Skin epidermis (tissue), 12 donors: ENCODE measurements at regions not wholly inside any gene's neighbourhood (a gene's known extent, or its start where the extent isn't known, plus 50 kb on each side); places are given as distances from the start of the nearest gene placed in this dataset.

Experiments
- H3K27ac ChIP-seq, 21 experiments: fragments of 200-600 bp; sonication (generic) in 11 of 21; one replicate each; pipeline ENCODE4 v1.5.0; 2020; ENCODE audit warnings: mild to moderate bottlenecking in 3 of 21, inconsistent platforms in 2 of 21, moderate library complexity in 2 of 21
- H3K4me3 ChIP-seq, 7 experiments: fragments of 200-600 bp; sonication (generic) in 2 of 7; one replicate each; pipeline ENCODE4 v1.5.0; 2020; ENCODE audit warnings: inconsistent platforms in 2 of 7, mild to moderate bottlenecking in 2 of 7, moderate library complexity in 1 of 7

- no peak overlapping the region for H3K4me3 ChIP-seq
- H3K27ac ChIP-seq, result no peak overlapping the region
Observed at GRCh38 chr4:182137343-182137742, 105.9 kb upstream of the TENM3 start.

GRCh38 chr4:182139491-182139890 lies 103.7 kb upstream of the TENM3 start:
- Histone ChIP-seq H3K4me3 (no peak overlapping the region), H3K27ac (no peak overlapping the region)

- no peak overlapping the region for H3K4me3 ChIP-seq
- no peak overlapping the region for H3K27ac ChIP-seq
Observed at GRCh38 chr4:182140547-182140946, 102.7 kb upstream of the TENM3 start.

- H3K4me3 ChIP-seq, result no peak overlapping the region
- no peak overlapping the region for H3K27ac ChIP-seq
Observed at GRCh38 chr4:182141061-182141460, 102.1 kb upstream of the TENM3 start.

GRCh38 chr4:182142176-182143085 lies 100.8 kb upstream of the TENM3 start:
- Histone ChIP-seq H3K27ac (no peak overlapping the region), H3K4me3 (peak overlapping the region; percentile 41 to 68 (median 47))

GRCh38 chr4:182143086-182143821 lies 99.9 kb upstream of the TENM3 start:
- H3K27ac ChIP-seq, result peak overlapping the region in 5 of 21 experiments; percentile 11 to 78 (median 43)
- H3K4me3 ChIP-seq, result peak overlapping the region; percentile 41 to 68 (median 47)

GRCh38 chr4:182143822-182144625 lies 99.2 kb upstream of the TENM3 start:
- peak overlapping the region; percentile 41 to 68 (median 47) for H3K4me3 ChIP-seq
- H3K27ac ChIP-seq, result peak overlapping the region in 11 of 21 experiments; percentile 20 to 78 (median 58)

- Histone ChIP-seq H3K27ac (peak overlapping the region in 8 of 21 experiments; percentile 37 to 75 (median 60)), H3K4me3 (peak overlapping the region; percentile 41 to 68 (median 47))
Observed at GRCh38 chr4:182144626-182145333, 98.4 kb upstream of the TENM3 start.

GRCh38 chr4:182145334-182145905 lies 97.8 kb upstream of the TENM3 start:
- Histone ChIP-seq H3K27ac (no peak overlapping the region), H3K4me3 (peak overlapping the region; percentile 22 to 68 (median 47))

- H3K4me3 ChIP-seq, result no peak overlapping the region
- no peak overlapping the region for H3K27ac ChIP-seq
Observed at GRCh38 chr4:182147391-182147790, 95.8 kb upstream of the TENM3 start.

GRCh38 chr4:182150645-182151044 lies 92.6 kb upstream of the TENM3 start:
- Histone ChIP-seq H3K4me3 (no peak overlapping the region), H3K27ac (no peak overlapping the region)

GRCh38 chr4:182155806-182156205 lies 87.4 kb upstream of the TENM3 start:
- Histone ChIP-seq H3K4me3 (no peak overlapping the region), H3K27ac (no peak overlapping the region)

GRCh38 chr4:182163180-182163579 lies 80.0 kb upstream of the TENM3 start:
- Histone ChIP-seq H3K4me3 (no peak overlapping the region), H3K27ac (no peak overlapping the region)

- no peak overlapping the region for H3K4me3 ChIP-seq
- H3K27ac ChIP-seq, result no peak overlapping the region
Observed at GRCh38 chr4:182169572-182169971, 73.6 kb upstream of the TENM3 start.

GRCh38 chr4:182169987-182170386 lies 73.2 kb upstream of the TENM3 start:
- no peak overlapping the region for H3K4me3 ChIP-seq
- no peak overlapping the region for H3K27ac ChIP-seq

- Histone ChIP-seq H3K4me3 (no peak overlapping the region), H3K27ac (no peak overlapping the region)
Observed at GRCh38 chr4:182170417-182170935, 72.7 kb upstream of the TENM3 start.

- Histone ChIP-seq H3K27ac (no peak overlapping the region), H3K4me3 (no peak overlapping the region)
Observed at GRCh38 chr4:182174979-182175378, 68.2 kb upstream of the TENM3 start.

- no peak overlapping the region for H3K27ac ChIP-seq
- H3K4me3 ChIP-seq, result no peak overlapping the region
Observed at GRCh38 chr4:182175788-182176519, 67.2 kb upstream of the TENM3 start.
